ENCODE measurements at regions not wholly inside any gene's neighbourhood (a gene's known extent, or its start where the extent isn't known, plus 50 kb on each side); places are given as distances from the start of the nearest gene placed in this dataset.
A peak's percentile ranks its signal among the peaks of the same experiment; 100 is the strongest.

DNA sequence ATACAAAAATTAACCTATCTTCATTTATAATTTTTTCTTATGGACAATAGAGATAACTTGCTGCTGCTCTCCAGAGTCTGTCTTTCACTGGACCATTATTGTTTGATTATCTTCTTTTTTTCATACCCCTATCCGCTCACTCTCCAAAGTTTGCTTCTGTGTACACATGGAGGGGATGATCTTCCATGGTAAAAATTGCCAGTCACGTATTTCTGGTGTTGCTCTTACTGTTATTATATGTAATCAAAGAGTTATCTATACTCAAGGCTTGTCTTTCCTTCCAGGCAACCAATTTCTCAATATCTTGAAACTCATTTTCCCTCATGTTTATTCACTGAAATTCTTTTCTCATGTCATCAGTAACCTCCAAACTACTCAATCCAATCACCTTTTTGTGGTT, 817.8 kb upstream of the NECTIN3 start:
- Mint-ChIP-seq H3K4me3 (no peak overlapping the region), H3K27ac (no peak overlapping the region), H3K4me1 (ENCODE audit: unreplicated experiment) (no peaks in the 10 kb centered on the region), H3K9me3 (peaks cover 3% of the 10 kb centered on the region), H3K27me3 (no peaks in the 10 kb centered on the region), H3K36me3 (no peaks in the 10 kb centered on the region)
- TF ChIP-seq, protein P1, sequence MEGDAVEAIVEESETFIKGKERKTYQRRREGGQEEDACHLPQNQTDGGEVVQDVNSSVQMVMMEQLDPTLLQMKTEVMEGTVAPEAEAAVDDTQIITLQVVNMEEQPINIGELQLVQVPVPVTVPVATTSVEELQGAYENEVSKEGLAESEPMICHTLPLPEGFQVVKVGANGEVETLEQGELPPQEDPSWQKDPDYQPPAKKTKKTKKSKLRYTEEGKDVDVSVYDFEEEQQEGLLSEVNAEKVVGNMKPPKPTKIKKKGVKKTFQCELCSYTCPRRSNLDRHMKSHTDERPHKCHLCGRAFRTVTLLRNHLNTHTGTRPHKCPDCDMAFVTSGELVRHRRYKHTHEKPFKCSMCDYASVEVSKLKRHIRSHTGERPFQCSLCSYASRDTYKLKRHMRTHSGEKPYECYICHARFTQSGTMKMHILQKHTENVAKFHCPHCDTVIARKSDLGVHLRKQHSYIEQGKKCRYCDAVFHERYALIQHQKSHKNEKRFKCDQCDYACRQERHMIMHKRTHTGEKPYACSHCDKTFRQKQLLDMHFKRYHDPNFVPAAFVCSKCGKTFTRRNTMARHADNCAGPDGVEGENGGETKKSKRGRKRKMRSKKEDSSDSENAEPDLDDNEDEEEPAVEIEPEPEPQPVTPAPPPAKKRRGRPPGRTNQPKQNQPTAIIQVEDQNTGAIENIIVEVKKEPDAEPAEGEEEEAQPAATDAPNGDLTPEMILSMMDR (conservative IDR thresholded peaks at IDR 0.05), result no peak
- DNase-seq (ENCODE audit: extremely low spot score, unreplicated experiment), result no peak

DNA sequence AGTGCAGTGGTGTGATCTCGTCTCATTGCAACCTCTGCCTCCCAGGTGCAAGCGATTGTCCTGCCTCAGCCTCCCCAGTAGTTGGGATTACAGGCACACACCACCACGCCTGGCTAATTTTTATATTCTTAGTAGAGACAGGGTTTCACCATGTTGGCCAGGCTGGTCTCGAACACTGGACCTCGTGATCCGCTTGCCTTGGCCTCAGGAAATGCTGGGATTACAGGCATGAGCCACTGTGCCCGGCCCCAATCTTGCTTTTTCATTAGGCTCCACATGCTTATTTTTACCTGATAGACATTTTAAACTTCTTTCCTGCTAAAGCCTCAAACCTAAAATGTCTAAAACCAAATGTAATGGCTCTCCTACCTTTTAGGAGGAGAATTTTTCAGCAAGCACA, 817.0 kb upstream of the NECTIN3 start:
- Mint-ChIP-seq H3K9me3 (peaks cover 3% of the 10 kb centered on the region), H3K27ac (no peak overlapping the region), H3K4me3 (no peak overlapping the region), H3K4me1 (ENCODE audit: unreplicated experiment) (no peaks in the 10 kb centered on the region), H3K36me3 (no peaks in the 10 kb centered on the region), H3K27me3 (no peaks in the 10 kb centered on the region)
- TF ChIP-seq, protein P1 (conservative IDR thresholded peaks at IDR 0.05), result no peak
- no peak for DNase-seq (ENCODE audit: extremely low spot score, unreplicated experiment)

DNA sequence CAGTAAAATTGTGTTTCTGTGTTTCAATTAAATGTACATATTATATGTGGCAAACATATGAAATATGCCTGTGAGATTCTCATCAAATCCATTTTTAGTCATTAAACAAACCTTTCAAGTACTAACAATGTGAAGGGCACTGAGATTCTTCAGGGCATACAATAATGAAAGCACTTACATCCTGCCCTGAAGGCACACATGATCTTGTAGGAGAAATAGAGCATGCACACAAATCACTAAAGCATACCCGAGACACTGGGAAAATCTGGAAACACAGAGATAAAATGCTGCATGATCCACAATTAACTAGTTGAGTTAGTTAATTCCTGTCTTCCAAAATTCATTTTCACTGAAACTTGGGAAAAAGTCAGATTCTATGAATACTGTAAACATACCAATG, 810.5 kb upstream of the NECTIN3 start:
- Mint-ChIP-seq H3K27me3 (no peaks in the 10 kb centered on the region), H3K9me3 (peaks cover 3% of the 10 kb centered on the region), H3K27ac (no peak overlapping the region), H3K4me3 (no peak overlapping the region), H3K4me1 (ENCODE audit: unreplicated experiment) (peaks cover 17% of the 10 kb centered on the region), H3K36me3 (no peaks in the 10 kb centered on the region)
- TF ChIP-seq, protein P1 (conservative IDR thresholded peaks at IDR 0.05), result no peak
- no peak for DNase-seq (ENCODE audit: extremely low spot score, unreplicated experiment)

DNA sequence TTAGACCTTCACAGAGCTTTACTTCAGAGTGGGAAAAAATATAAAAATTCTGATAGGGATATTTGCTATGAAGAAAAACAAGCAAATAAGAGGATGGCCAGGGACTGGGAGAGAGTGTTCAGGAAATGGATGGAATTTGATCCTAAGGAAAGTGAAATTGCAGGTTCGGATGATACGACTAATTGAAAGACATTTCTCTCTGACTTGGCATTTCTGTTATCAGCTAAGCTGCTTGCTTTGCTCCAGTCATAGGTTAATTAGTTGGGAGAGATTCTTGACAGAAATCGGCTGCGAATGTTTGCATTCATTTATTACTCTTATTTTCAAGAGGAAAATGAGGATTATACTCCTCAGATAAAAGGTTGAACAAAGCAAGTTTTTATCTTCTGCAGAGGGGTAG, 808.7 kb upstream of the NECTIN3 start:
- DNase-seq (ENCODE audit: extremely low spot score, unreplicated experiment), result no peak

DNA sequence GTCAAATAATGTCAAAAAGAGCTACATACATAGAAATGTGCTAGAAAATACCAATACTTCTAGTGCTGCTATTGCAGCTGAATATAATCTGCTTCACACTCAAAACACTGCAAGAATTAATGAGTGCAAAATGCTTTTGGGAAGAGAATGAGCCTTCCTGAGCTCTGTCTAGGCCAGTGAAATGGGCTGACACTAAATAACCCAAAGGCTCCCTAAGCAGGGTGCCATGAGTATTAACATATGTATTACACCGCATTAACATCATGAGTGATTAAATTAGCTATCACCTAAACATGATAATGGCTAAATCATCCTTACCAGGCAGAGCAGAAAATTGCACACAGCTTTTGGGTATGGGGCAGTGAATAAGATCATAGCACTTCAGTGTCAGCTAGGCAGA, 806.3 kb upstream of the NECTIN3 start:
- Mint-ChIP-seq H3K36me3 (no peaks in the 10 kb centered on the region), H3K4me1 (ENCODE audit: unreplicated experiment) (peaks cover 13% of the 10 kb centered on the region), H3K9me3 (no peaks in the 10 kb centered on the region), H3K27me3 (no peaks in the 10 kb centered on the region), H3K27ac (no peak overlapping the region), H3K4me3 (no peak overlapping the region)
- TF ChIP-seq, protein P1 (conservative IDR thresholded peaks at IDR 0.05), result no peak
- DNase-seq (ENCODE audit: extremely low spot score, unreplicated experiment), result no peak

More for the DNA sequence above, 808.7 kb upstream of the NECTIN3 start:
- H3K27ac Mint-ChIP-seq, result peak overlapping the region; percentile 57
- H3K36me3 Mint-ChIP-seq, result no peaks in the 10 kb centered on the region
- no peaks in the 10 kb centered on the region for H3K27me3 Mint-ChIP-seq
- peak overlapping the region; percentile 37 for H3K4me3 Mint-ChIP-seq
- peaks cover 17% of the 10 kb centered on the region for H3K4me1 Mint-ChIP-seq (ENCODE audit: unreplicated experiment)
- peaks cover 3% of the 10 kb centered on the region for H3K9me3 Mint-ChIP-seq
- TF ChIP-seq, protein P1 (conservative IDR thresholded peaks at IDR 0.05), result no peak

DNA sequence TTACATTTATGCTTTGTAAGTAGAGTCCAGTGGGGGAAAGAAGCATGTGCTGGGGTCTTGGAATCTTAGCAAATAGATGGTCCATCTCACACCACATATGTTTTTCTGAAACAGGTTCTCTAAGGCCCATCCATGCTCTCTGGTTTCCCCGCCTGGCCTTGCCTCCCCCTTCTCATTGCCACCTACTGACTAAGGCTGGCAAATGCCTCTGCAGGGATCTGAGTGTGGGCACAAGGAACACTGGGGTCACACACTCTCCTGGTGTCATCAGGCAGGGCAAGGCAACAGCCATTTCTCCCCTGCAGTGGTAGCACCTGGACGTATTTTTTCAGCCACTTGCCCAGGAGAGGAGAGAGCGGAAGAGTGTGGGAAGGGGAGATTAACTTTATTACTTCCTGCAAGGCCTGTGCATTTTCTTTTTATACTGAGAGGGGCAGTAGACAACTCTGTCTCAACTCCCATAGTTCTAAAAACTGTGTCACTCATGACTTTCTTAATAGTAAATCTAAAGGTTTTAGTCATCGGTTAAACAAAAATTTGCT, 804.2 kb upstream of the NECTIN3 start:
- Mint-ChIP-seq H3K27ac (no peak overlapping the region), H3K27me3 (no peaks in the 10 kb centered on the region), H3K36me3 (no peaks in the 10 kb centered on the region), H3K4me1 (ENCODE audit: unreplicated experiment) (peaks cover 8% of the 10 kb centered on the region), H3K9me3 (no peaks in the 10 kb centered on the region), H3K4me3 (no peak overlapping the region)
- TF ChIP-seq, protein P1 (conservative IDR thresholded peaks at IDR 0.05), result no peak
- no peak for DNase-seq (ENCODE audit: extremely low spot score, unreplicated experiment)
